ENCODE measurements at regions not wholly inside any gene's neighbourhood (a gene's known extent, or its start where the extent isn't known, plus 50 kb on each side); places are given as distances from the start of the nearest gene placed in this dataset.

DNA sequence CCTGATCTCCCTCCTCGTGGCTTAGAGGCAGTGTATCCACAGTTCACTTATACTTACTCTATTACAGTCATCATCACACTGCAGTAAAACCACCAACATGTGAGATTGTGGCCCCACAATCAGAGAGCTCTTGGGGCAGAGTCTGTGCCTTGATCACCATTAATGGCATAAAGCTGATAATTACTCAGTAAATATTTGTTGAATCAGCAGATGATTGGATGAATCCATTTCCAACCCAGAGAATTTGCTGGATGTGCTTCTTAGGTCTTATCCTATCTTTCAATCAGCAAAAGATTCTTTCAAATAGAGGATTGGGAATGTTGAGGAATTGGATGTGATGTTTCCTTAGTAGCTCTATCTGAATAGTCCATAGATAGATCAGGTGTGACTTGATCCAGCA lies 88.8 kb upstream of the PITX1 start (continued):
- TF ChIP-seq, protein P1, sequence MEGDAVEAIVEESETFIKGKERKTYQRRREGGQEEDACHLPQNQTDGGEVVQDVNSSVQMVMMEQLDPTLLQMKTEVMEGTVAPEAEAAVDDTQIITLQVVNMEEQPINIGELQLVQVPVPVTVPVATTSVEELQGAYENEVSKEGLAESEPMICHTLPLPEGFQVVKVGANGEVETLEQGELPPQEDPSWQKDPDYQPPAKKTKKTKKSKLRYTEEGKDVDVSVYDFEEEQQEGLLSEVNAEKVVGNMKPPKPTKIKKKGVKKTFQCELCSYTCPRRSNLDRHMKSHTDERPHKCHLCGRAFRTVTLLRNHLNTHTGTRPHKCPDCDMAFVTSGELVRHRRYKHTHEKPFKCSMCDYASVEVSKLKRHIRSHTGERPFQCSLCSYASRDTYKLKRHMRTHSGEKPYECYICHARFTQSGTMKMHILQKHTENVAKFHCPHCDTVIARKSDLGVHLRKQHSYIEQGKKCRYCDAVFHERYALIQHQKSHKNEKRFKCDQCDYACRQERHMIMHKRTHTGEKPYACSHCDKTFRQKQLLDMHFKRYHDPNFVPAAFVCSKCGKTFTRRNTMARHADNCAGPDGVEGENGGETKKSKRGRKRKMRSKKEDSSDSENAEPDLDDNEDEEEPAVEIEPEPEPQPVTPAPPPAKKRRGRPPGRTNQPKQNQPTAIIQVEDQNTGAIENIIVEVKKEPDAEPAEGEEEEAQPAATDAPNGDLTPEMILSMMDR (IDR thresholded peaks at IDR 0.05), result no peak
- TF ChIP-seq FOSL2 (IDR thresholded peaks at IDR 0.05; ENCODE audit: borderline replicate concordance, low read depth) (no peak), SIN3A (IDR thresholded peaks at IDR 0.05; ENCODE audit: borderline replicate concordance, low read depth, low read length) (no peak), TAF1 (IDR thresholded peaks at IDR 0.05; ENCODE audit: borderline replicate concordance, low read depth, low read length) (no peak), MEF2A (IDR thresholded peaks at IDR 0.05; ENCODE audit: borderline replicate concordance, low read depth) (no peak), EZH2phosphoT487 (IDR thresholded peaks at IDR 0.05; ENCODE audit: borderline replicate concordance, low read depth) (no peak), EP300 (IDR thresholded peaks at IDR 0.05; ENCODE audit: borderline replicate concordance in 1 of 2, low read depth in 1 of 2, low read length in 1 of 2) (no peak)
- TF ChIP-seq, protein P2, sequence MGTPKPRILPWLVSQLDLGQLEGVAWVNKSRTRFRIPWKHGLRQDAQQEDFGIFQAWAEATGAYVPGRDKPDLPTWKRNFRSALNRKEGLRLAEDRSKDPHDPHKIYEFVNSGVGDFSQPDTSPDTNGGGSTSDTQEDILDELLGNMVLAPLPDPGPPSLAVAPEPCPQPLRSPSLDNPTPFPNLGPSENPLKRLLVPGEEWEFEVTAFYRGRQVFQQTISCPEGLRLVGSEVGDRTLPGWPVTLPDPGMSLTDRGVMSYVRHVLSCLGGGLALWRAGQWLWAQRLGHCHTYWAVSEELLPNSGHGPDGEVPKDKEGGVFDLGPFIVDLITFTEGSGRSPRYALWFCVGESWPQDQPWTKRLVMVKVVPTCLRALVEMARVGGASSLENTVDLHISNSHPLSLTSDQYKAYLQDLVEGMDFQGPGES (IDR thresholded peaks at IDR 0.05; ENCODE audit: low read depth, low read length), result no peak
- TF ChIP-seq, protein P3, sequence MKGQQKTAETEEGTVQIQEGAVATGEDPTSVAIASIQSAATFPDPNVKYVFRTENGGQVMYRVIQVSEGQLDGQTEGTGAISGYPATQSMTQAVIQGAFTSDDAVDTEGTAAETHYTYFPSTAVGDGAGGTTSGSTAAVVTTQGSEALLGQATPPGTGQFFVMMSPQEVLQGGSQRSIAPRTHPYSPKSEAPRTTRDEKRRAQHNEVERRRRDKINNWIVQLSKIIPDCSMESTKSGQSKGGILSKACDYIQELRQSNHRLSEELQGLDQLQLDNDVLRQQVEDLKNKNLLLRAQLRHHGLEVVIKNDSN (IDR thresholded peaks at IDR 0.05; ENCODE audit: borderline replicate concordance, low read depth), result no peak

DNA sequence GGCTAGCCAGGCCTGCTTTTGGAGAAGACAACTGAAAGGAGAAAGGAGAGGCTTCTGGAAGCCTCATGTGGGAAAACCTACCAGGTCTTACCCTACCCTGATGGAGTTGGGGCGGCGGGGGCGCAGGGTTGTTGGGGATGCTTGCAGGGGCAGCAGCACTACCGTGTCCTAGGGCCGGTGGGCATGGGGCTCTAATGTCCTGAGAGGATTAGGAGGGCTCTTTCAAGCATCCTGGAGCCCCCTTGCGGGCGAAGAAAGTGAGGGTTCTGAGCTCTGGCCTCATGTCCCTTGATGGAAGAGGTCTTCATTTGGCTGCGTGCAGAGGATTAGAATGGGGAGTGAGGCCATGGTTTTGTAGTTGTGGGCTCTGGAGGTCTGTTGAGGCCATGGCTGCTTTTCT lies 86.9 kb upstream of the PITX1 start:
- POLR2A ChIA-PET, result no interaction called here

DNA sequence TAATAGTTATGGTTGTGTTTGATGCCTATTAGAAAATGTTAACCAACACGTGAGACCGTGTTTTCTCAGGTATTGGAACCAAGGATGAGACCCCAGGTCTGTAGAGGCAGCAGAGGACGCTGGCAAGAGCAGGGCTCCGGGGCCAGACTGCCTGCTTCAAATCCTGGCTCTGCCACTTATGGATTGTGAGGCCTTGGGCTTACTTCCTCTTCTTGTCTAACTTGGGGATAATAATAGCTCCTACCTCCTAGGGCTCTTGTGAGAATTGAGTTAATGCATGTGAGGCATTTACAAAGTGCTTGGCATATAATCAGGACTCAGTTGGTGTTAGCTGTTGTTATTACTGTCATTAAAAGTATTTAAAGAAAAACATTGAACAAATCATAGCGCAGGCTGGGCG lies 85.5 kb upstream of the PITX1 start:
- H3F3A ChIP-seq (replicated peaks; ENCODE audit: insufficient read depth), result no peaks in the 10 kb centered on the region
- H3K79me2 ChIP-seq (ENCODE audit: insufficient read depth), result no peaks in the 10 kb centered on the region
- POLR2A ChIA-PET, result no interaction called here
- H3K36me3 ChIP-seq (replicated peaks in 1 of 2; ENCODE audit: control insufficient read depth in 1 of 2, insufficient read depth in 2 of 2, low read length in 1 of 2), result no peaks in the 10 kb centered on the region
- DNase-seq, result no peak
- H3K9ac ChIP-seq, result no peak overlapping the region
- no peaks in the 10 kb centered on the region for H3K9me2 ChIP-seq
- no peaks in the 10 kb centered on the region for H4K20me1 ChIP-seq (ENCODE audit: insufficient read depth)
- H3K27ac ChIP-seq (ENCODE audit: low read depth in 2 of 2, low read length in 1 of 2), result no peak overlapping the region
- WGBS (ENCODE audit: low lambda C conversion rate), result 43% methylated on average over 6 of the region's 6 CpGs
- peaks cover 5% of the 10 kb centered on the region; the same call in 1 of the 2 replicates for H3K27me3 ChIP-seq (ENCODE audit: insufficient read depth)
- no peak overlapping the region for H3K4me2 ChIP-seq
- CTCF ChIA-PET, result no interaction called here
- peaks cover 0 to 11% of the 10 kb centered on the region in 2 experiments; a peak in 1 of 4 replicates for H3K4me1 ChIP-seq (ENCODE audit: control insufficient read depth in 1 of 2, insufficient read depth in 2 of 2, low read depth in 1 of 2, low read length in 1 of 2)
- TF ChIP-seq RAD21 (IDR thresholded peaks at IDR 0.05; ENCODE audit: low read length), result no peak
- no peak for TF ChIP-seq TCF12 (IDR thresholded peaks at IDR 0.05)
- TF ChIP-seq JUND (IDR thresholded peaks at IDR 0.05), result no peak
- no peak for TF ChIP-seq CHD2 (IDR thresholded peaks at IDR 0.05; ENCODE audit: low read length, partially characterized antibody)
- TF ChIP-seq FOXM1 (IDR thresholded peaks at IDR 0.05; ENCODE audit: low read depth), result no peak
- TF ChIP-seq FOSL2 (IDR thresholded peaks at IDR 0.05; ENCODE audit: borderline replicate concordance, low read depth), result no peak
- TF ChIP-seq GABPA (IDR thresholded peaks at IDR 0.05; ENCODE audit: low read depth), result no peak
- no peak for TF ChIP-seq EZH2phosphoT487 (IDR thresholded peaks at IDR 0.05; ENCODE audit: borderline replicate concordance, low read depth)
- TF ChIP-seq GATA2 (CRISPR knock-in tag; IDR thresholded peaks at IDR 0.05), result no peak
- no peak for TF ChIP-seq RXRA (IDR thresholded peaks at IDR 0.05; ENCODE audit: borderline replicate concordance, low read depth)
- no peak for TF ChIP-seq EP300 (IDR thresholded peaks at IDR 0.05; ENCODE audit: borderline replicate concordance in 1 of 2, low read depth in 1 of 2, low read length in 1 of 2)
- TF ChIP-seq, protein P4, sequence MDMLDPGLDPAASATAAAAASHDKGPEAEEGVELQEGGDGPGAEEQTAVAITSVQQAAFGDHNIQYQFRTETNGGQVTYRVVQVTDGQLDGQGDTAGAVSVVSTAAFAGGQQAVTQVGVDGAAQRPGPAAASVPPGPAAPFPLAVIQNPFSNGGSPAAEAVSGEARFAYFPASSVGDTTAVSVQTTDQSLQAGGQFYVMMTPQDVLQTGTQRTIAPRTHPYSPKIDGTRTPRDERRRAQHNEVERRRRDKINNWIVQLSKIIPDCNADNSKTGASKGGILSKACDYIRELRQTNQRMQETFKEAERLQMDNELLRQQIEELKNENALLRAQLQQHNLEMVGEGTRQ (IDR thresholded peaks at IDR 0.05; ENCODE audit: borderline replicate concordance, low read depth, low read length), result no peak
- no peak for TF ChIP-seq TAF1 (IDR thresholded peaks at IDR 0.05; ENCODE audit: borderline replicate concordance, low read depth, low read length)
- H3K9me3 ChIP-seq, result no peaks in the 10 kb centered on the region
- H3K4me3 ChIP-seq (ENCODE audit: low read depth in 2 of 2, low read length in 1 of 2), result no peak overlapping the region
- no peak overlapping the region for H2AFZ ChIP-seq (ENCODE audit: low read depth)

More for the DNA sequence above, 86.9 kb upstream of the PITX1 start:
- H3K9ac ChIP-seq, result no peak overlapping the region
- TF ChIP-seq RCOR1 (IDR thresholded peaks at IDR 0.05; ENCODE audit: low read length), result no peak
- TF ChIP-seq SIN3A (IDR thresholded peaks at IDR 0.05; ENCODE audit: borderline replicate concordance, low read depth, low read length), result no peak
- no peaks in the 10 kb centered on the region for H3K79me2 ChIP-seq (ENCODE audit: insufficient read depth)
- no peak for DNase-seq
- CTCF ChIA-PET, result interaction anchor here (0.7 kb wide), 1 partner anchor 26 kb away, joined by 3 read pairs; no protein-coding TSS in a partner anchor
- peaks cover 0 to 12% of the 10 kb centered on the region in 2 experiments; a peak in 1 of 4 replicates for H3K4me1 ChIP-seq (ENCODE audit: control insufficient read depth in 1 of 2, insufficient read depth in 2 of 2, low read depth in 1 of 2, low read length in 1 of 2)
- no peak overlapping the region for H2AFZ ChIP-seq (ENCODE audit: low read depth)
- 76% methylated on average over 8 of the region's 8 CpGs for whole genome bisulfite sequencing (ENCODE audit: low lambda C conversion rate)
- H3K27ac ChIP-seq (ENCODE audit: low read depth in 2 of 2, low read length in 1 of 2), result no peak overlapping the region
- H3K9me2 ChIP-seq, result no peaks in the 10 kb centered on the region
- no peaks in the 10 kb centered on the region for H3F3A ChIP-seq (replicated peaks; ENCODE audit: insufficient read depth)
- H3K4me3 ChIP-seq (ENCODE audit: low read depth in 2 of 2, low read length in 1 of 2), result no peak overlapping the region
- peaks cover 5% of the 10 kb centered on the region; the same call in 1 of the 2 replicates for H3K27me3 ChIP-seq (ENCODE audit: insufficient read depth)
- H3K9me3 ChIP-seq, result no peaks in the 10 kb centered on the region
- no peaks in the 10 kb centered on the region for H3K36me3 ChIP-seq (replicated peaks in 1 of 2; ENCODE audit: control insufficient read depth in 1 of 2, insufficient read depth in 2 of 2, low read length in 1 of 2)
- H3K4me2 ChIP-seq, result no peak overlapping the region
- no peaks in the 10 kb centered on the region for H4K20me1 ChIP-seq (ENCODE audit: insufficient read depth)
